ENCODE measurements at regions not wholly inside any gene's neighbourhood (a gene's known extent, or its start where the extent isn't known, plus 50 kb on each side); places are given as distances from the start of the nearest gene placed in this dataset.

- DNase-seq (ENCODE audit: extremely low read depth in 1 of 11, low read depth in 9 of 11, low spot score in 4 of 11): no peak
These were observed 240.3 kb upstream of the PEX5L start for GRCh38 chr3:180277041-180277440.

GRCh38 chr3:180278583-180279188 lies 241.9 kb upstream of the PEX5L start:
- DNase-seq (ENCODE audit: extremely low read depth in 1 of 11, low read depth in 9 of 11, low spot score in 4 of 11): no peak

GRCh38 chr3:180280555-180280954 lies 243.8 kb upstream of the PEX5L start:
- no peak for DNase-seq (ENCODE audit: extremely low read depth in 1 of 11, low read depth in 9 of 11, low spot score in 4 of 11)

GRCh38 chr3:180282386-180282785 lies 245.6 kb upstream of the PEX5L start:
- no peak for DNase-seq (ENCODE audit: extremely low read depth in 1 of 11, low read depth in 9 of 11, low spot score in 4 of 11)

GRCh38 chr3:180283251-180283650 lies 246.5 kb upstream of the PEX5L start:
- no peak for DNase-seq (ENCODE audit: extremely low read depth in 1 of 11, low read depth in 9 of 11, low spot score in 4 of 11)

- DNase-seq (ENCODE audit: extremely low read depth in 1 of 11, low read depth in 9 of 11, low spot score in 4 of 11): no peak
These were observed 247.8 kb upstream of the PEX5L start for GRCh38 chr3:180284331-180285110.

- no peak for DNase-seq (ENCODE audit: extremely low read depth in 1 of 11, low read depth in 9 of 11, low spot score in 4 of 11)
These were observed 251.0 kb upstream of the PEX5L start for GRCh38 chr3:180287703-180288102.

GRCh38 chr3:180288816-180289215 lies 252.1 kb upstream of the PEX5L start:
- DNase-seq (ENCODE audit: extremely low read depth in 1 of 11, low read depth in 9 of 11, low spot score in 4 of 11): no peak

GRCh38 chr3:180290300-180290699 lies 253.6 kb upstream of the PEX5L start:
- no peak for DNase-seq (ENCODE audit: extremely low read depth in 1 of 11, low read depth in 9 of 11, low spot score in 4 of 11)

- no peak for DNase-seq (ENCODE audit: extremely low read depth in 1 of 11, low read depth in 9 of 11, low spot score in 4 of 11)
These were observed 257.7 kb upstream of the PEX5L start for GRCh38 chr3:180294282-180295027.

- DNase-seq (ENCODE audit: extremely low read depth in 1 of 11, low read depth in 9 of 11, low spot score in 4 of 11): no peak
These were observed 259.1 kb upstream of the PEX5L start for GRCh38 chr3:180295811-180296210.

GRCh38 chr3:180296971-180297370 lies 260.2 kb upstream of the PEX5L start:
- DNase-seq (ENCODE audit: extremely low read depth in 1 of 11, low read depth in 9 of 11, low spot score in 4 of 11): no peak

GRCh38 chr3:180306155-180306554 lies 269.4 kb upstream of the PEX5L start:
- no peak for DNase-seq (ENCODE audit: extremely low read depth in 1 of 11, low read depth in 9 of 11, low spot score in 4 of 11)

GRCh38 chr3:180306691-180307090 lies 270.0 kb upstream of the PEX5L start:
- DNase-seq (ENCODE audit: extremely low read depth in 1 of 11, low read depth in 9 of 11, low spot score in 4 of 11): no peak

- DNase-seq (ENCODE audit: extremely low read depth in 1 of 11, low read depth in 9 of 11, low spot score in 4 of 11): no peak
These were observed 274.5 kb upstream of the PEX5L start for GRCh38 chr3:180311242-180311641.

GRCh38 chr3:180316321-180316720 lies 279.6 kb upstream of the PEX5L start:
- no peak for DNase-seq (ENCODE audit: extremely low read depth in 1 of 11, low read depth in 9 of 11, low spot score in 4 of 11)

- DNase-seq (ENCODE audit: extremely low read depth in 1 of 11, low read depth in 9 of 11, low spot score in 4 of 11): no peak
These were observed 282.5 kb upstream of the TTC14 start for GRCh38 chr3:180319461-180319860.

GRCh38 chr3:180320631-180321030 lies 281.3 kb upstream of the TTC14 start:
- DNase-seq (ENCODE audit: extremely low read depth in 1 of 11, low read depth in 9 of 11, low spot score in 4 of 11): no peak

GRCh38 chr3:180321534-180321933 lies 280.4 kb upstream of the TTC14 start:
- DNase-seq (ENCODE audit: extremely low read depth in 1 of 11, low read depth in 9 of 11, low spot score in 4 of 11): no peak

- no peak for DNase-seq (ENCODE audit: extremely low read depth in 1 of 11, low read depth in 9 of 11, low spot score in 4 of 11)
These were observed 279.1 kb upstream of the TTC14 start for GRCh38 chr3:180322829-180323228.

Measured in renal cortex interstitium (tissue), 11 donors.